Psoas muscle (tissue), 7 donors: ENCODE measurements at regions not wholly inside any gene's neighbourhood (a gene's known extent, or its start where the extent isn't known, plus 50 kb on each side); places are given as distances from the start of the nearest gene placed in this dataset.
"Not testable (repeated sequence)": the region's sequence is repeated elsewhere in the genome, so short reads cannot be mapped to it uniquely, and the experiment has no call there.

ENCODE experiments used
- ATAC-seq, 4 donors: fragments of 200-7000 bp; cut with Tn5 transposase; one replicate each; pipeline ENCODE4 v1.9.1; 2020; ENCODE audit warnings: moderate library complexity in 3 of 4, mild to moderate bottlenecking in 2 of 4
- DNase-seq, 2 donors: peaks; one replicate each; pipeline ENCODE4 v3.0.0-alpha.2; 2020
- H3K27ac ChIP-seq: fragments of 200-600 bp; one replicate; pipeline ENCODE4 v1.8.0; 2022
- H3K27me3 ChIP-seq, 3 donors: fragments of 200-600 bp in 1 of 3; one replicate each; pipeline versions ENCODE4 v1.6.1 to v1.8.0; 2013 to 2022; ENCODE audit warnings: low read length in 2 of 3, mild to moderate bottlenecking in 2 of 3, moderate library complexity in 1 of 3; ENCODE audit not compliant: insufficient read depth in 3 of 3
- H3K36me3 ChIP-seq, 2 donors: fragments of 200-600 bp in 1 of 2; one replicate each; pipeline versions ENCODE4 v1.6.1 to v1.8.0; 2013 to 2022; ENCODE audit warnings: low read depth in 1 of 2, mild to moderate bottlenecking in 1 of 2, moderate library complexity in 1 of 2; ENCODE audit not compliant: insufficient read depth in 1 of 2
- H3K4me1 ChIP-seq: fragments of 200-600 bp; one replicate; pipeline ENCODE4 v1.8.0; 2022
- H3K4me3 ChIP-seq: fragments of 200-600 bp; one replicate; pipeline ENCODE4 v1.8.0; 2022; ENCODE audit warnings: mild to moderate bottlenecking
- H3K9me3 ChIP-seq: fragments of 200-600 bp; one replicate; pipeline ENCODE4 v1.8.0; 2022
- whole genome bisulfite sequencing, 3 donors: extraction: QIAGEN DNeasy Blood & Tissue Kit; methylation state at CpG; one replicate each; pipeline versions ENCODE4 v1.1.6 to v1.1.7; 2013; 5-methylcytosine and 5-hydroxymethylcytosine counted together
- intact Hi-C, 2 donors: fragments of 100-400 bp; cut with DNase I; formaldehyde crosslinking; loops; one replicate each; pipeline versions ENCODE4 v1.11.0 to v1.14.2; 2022
- TF ChIP-seq, protein P1 (sequence below): fragments of 200-600 bp; IDR thresholded peaks from one replicate; pipeline ENCODE4 v1.8.0; 2022; ENCODE audit warnings: antibody characterized with exemption
- donor health status: healthy with polysubstance abuse.
- donor health status: DM: no; HTN: no; CAD: no; lungs with moderate emphysema.
- donor health status: Bipolar disorder and iron deficiency.
- donor health status: healthy.
- donor health status: DM: yes; HTN: yes; CAD: no.
- donor health status: DM: no; HTN: no; CAD: no.
- donor health status: DM: yes; HTN: yes; CAD: no.

GRCh38 chr6:145151624-145152023 is 583.7 kb downstream of the EPM2A start:
- Histone ChIP-seq H3K9me3 (no peaks in the 10 kb centered on the region), H3K4me1 (peaks cover 16% of the 10 kb centered on the region), H3K36me3 (no peaks in the 10 kb centered on the region), H3K27me3 (no peaks in the 10 kb centered on the region), H3K27ac (no peak overlapping the region), H3K4me3 (no peak overlapping the region)
- TF ChIP-seq, protein P1, sequence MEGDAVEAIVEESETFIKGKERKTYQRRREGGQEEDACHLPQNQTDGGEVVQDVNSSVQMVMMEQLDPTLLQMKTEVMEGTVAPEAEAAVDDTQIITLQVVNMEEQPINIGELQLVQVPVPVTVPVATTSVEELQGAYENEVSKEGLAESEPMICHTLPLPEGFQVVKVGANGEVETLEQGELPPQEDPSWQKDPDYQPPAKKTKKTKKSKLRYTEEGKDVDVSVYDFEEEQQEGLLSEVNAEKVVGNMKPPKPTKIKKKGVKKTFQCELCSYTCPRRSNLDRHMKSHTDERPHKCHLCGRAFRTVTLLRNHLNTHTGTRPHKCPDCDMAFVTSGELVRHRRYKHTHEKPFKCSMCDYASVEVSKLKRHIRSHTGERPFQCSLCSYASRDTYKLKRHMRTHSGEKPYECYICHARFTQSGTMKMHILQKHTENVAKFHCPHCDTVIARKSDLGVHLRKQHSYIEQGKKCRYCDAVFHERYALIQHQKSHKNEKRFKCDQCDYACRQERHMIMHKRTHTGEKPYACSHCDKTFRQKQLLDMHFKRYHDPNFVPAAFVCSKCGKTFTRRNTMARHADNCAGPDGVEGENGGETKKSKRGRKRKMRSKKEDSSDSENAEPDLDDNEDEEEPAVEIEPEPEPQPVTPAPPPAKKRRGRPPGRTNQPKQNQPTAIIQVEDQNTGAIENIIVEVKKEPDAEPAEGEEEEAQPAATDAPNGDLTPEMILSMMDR: no peak
- 78 to 87% (median 81%) methylated on average over 3 of the region's 3 CpGs for WGBS, 3 donors
- ATAC-seq (no peak), DNase-seq (no peak)
- intact Hi-C loops: no loop called here

DNA sequence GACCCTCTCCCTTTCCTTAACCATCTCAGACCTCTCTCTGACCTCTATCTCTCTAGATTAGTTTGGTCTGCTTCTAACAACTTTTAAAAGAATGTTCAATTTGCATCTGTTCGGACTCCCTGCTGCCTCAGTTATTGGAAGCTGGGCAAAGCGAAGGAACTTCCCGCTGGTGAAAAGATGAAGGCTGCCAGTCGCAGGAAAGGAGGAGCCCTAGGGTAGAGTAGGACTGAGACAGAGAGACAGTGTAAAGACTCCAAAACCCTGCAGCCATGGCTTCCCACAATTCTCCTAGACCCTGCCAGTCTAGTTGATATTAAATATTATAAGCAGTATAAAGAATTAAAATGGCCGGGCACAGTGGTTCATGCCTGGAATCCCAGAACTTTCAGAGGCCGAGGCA is 581.8 kb downstream of the EPM2A start:
- H3K4me1 ChIP-seq: peaks cover 6% of the 10 kb centered on the region
- DNase-seq: no peak
- no peak for ATAC-seq
- intact Hi-C loops: no loop called here
- H3K36me3 ChIP-seq: no peaks in the 10 kb centered on the region
- no peaks in the 10 kb centered on the region for H3K9me3 ChIP-seq
- no peaks in the 10 kb centered on the region for H3K27me3 ChIP-seq
- TF ChIP-seq, protein P1: no peak
- no peak overlapping the region for H3K27ac ChIP-seq
- WGBS, 3 donors: 84 to 90% (median 89%) methylated on average over 6 of the region's 6 CpGs
- H3K4me3 ChIP-seq: no peak overlapping the region

DNA sequence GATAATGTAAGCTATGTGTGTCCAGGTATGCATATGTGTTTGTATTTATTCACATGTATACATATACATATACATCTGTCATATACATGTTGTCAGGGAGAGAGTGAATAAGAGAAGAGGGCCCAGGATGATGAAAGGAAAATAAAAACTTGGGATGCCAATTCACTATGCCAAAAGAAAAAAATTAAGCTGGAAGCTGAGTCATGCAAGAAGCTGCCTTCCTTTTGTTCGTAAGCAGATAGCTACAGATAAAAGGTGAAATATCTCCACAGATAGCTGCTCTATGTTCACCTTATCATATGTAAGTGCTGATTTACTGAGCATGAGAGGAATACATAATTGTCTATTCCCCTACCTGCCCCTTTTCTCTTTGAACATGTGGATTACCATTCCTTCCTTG is 579.9 kb downstream of the EPM2A start:
- Histone ChIP-seq H3K9me3 (peaks cover 7% of the 10 kb centered on the region), H3K27ac (no peak overlapping the region), H3K4me3 (no peak overlapping the region), H3K36me3 (no peaks in the 10 kb centered on the region), H3K27me3 (no peaks in the 10 kb centered on the region), H3K4me1 (no peaks in the 10 kb centered on the region)
- TF ChIP-seq, protein P1: no peak
- intact Hi-C loops: no loop called here
- no peak for ATAC-seq
- 71 to 88% (median 75%) methylated on average over 1 of the region's 1 CpG for WGBS, 3 donors
- DNase-seq: no peak

DNA sequence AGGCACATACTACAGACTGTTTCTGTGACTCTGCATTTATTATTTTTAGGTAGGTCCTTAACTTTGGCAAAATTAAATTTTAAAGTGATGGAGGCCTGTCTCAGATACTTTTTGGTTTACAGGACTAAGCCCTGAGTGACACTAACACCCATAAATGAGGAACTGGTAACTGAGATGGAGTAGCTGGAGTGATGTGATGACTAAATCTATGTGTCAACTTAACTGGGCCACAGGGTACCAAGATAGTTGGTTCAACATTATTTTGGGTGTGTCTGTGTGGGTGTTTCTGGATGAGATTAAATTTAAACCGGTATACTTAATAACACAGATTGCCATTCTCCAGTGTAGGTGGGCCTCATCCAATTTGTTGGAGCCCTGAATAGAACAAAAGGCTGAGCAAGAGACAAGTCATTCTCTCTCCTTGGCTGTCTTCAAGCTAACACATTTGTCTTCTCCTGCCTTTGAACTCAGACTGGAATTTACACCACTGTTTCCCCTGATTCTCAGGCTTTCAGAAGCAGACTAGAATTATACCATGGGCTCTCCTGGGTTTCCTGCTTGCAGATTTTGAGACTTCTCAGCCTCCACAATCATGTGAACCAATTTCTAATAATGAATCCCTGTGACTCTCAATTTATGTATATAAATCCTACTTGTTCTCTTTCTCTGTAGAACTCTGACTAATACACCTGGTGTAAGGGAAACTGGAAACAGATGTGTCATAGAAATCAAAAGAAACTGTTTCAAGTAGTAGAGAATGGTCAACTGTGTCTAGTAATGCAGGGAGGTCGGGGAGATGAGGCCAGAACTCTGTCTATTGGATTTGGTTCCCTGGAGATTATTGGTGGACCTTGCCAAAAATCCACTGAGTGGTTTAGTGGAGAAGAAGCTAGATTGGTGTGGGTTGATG is 579.2 kb downstream of the EPM2A start:
- ATAC-seq (no peak), DNase-seq (no peak)
- intact Hi-C loops: no loop called here
- TF ChIP-seq, protein P1: no peak
- Histone ChIP-seq H3K27me3 (no peaks in the 10 kb centered on the region), H3K36me3 (no peaks in the 10 kb centered on the region), H3K27ac (no peak overlapping the region), H3K4me1 (no peaks in the 10 kb centered on the region), H3K9me3 (peaks cover 7% of the 10 kb centered on the region), H3K4me3 (no peak overlapping the region)
- WGBS, 3 donors: 52 to 67% (median 57%) methylated on average over 2 of the region's 2 CpGs

DNA sequence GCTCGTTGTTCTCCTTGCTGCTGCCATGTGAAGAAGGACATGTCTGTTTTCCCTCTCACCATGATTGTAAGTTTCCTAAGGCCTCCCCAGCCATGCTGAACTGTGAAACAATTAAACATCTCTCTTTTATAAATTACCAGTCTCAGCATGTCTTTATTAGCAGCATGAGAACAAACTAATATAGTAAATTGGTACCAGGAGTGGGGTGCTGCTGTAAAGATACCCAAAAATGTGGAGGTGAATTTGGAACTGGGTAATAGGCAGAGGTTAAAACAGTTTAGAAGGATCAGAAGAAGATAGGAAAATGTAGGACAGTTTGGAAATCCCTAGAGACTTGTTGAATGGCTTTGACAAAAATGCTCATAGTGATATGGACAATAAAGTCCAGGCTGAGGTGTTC is 576.7 kb downstream of the EPM2A start:
- intact Hi-C loops, H3K4me1 ChIP-seq, H3K36me3 ChIP-seq, H3K4me3 ChIP-seq, H3K9me3 ChIP-seq, DNase-seq, H3K27me3 ChIP-seq, H3K27ac ChIP-seq, ATAC-seq: not testable (repeated sequence)
- WGBS, 3 donors: 71 to 85% (median 84%) methylated on average over 1 of the region's 1 CpG
